Heart right ventricle (tissue), 16 donors: ENCODE measurements at regions not wholly inside any gene's neighbourhood (a gene's known extent, or its start where the extent isn't known, plus 50 kb on each side); places are given as distances from the start of the nearest gene placed in this dataset.
"Not testable (repeated sequence)": the region's sequence is repeated elsewhere in the genome, so short reads cannot be mapped to it uniquely, and the experiment has no call there.

Source experiments
- ATAC-seq, 8 donors: fragments of 200-7000 bp; cut with Tn5 transposase; one replicate each; pipeline ENCODE4 v1.9.1; 2020; ENCODE audit warnings: mild to moderate bottlenecking in 8 of 8, moderate library complexity in 8 of 8, moderate number of reproducible peaks in 1 of 8
- DNase-seq, 2 donors: peaks; one replicate each; pipeline ENCODE4 v3.0.0-alpha.2; 2020
- H3K27ac ChIP-seq, 10 donors: fragments of 200-600 bp; sonication (generic) in 2 of 10; one replicate each; pipeline versions ENCODE4 v1.5.0 to v1.8.0; 2020 to 2022; ENCODE audit warnings: mild to moderate bottlenecking in 3 of 10
- H3K27me3 ChIP-seq, 7 donors: fragments of 200-600 bp; one replicate each; pipeline ENCODE4 v1.8.0; 2021 to 2022; ENCODE audit warnings: mild to moderate bottlenecking in 2 of 7
- H3K36me3 ChIP-seq, 9 donors: fragments of 200-600 bp; sonication (generic) in 1 of 9; one replicate each; pipeline versions ENCODE4 v1.5.0 to v1.8.0; 2020 to 2022; ENCODE audit warnings: mild to moderate bottlenecking in 2 of 9
- H3K4me1 ChIP-seq, 9 donors: fragments of 200-600 bp; sonication (generic) in 1 of 9; one replicate each; pipeline versions ENCODE4 v1.5.0 to v1.8.0; 2020 to 2022; ENCODE audit warnings: mild to moderate bottlenecking in 4 of 9
- H3K4me3 ChIP-seq, 10 donors: fragments of 200-600 bp; sonication (generic) in 2 of 10; one replicate each; pipeline versions ENCODE4 v1.5.0 to v1.8.0; 2020 to 2022; ENCODE audit warnings: mild to moderate bottlenecking in 7 of 10, moderate library complexity in 2 of 10
- H3K9me3 ChIP-seq, 11 donors: fragments of 200-600 bp in 10 of 11; sonication (generic) in 2 of 11; one replicate each; pipeline versions ENCODE4 v1.5.0 to v1.8.0; 2013 to 2022; ENCODE audit warnings: mild to moderate bottlenecking in 2 of 11, control low read depth in 1 of 11, moderate library complexity in 1 of 11
- WGBS, 2 donors: extraction: QIAGEN DNeasy Blood & Tissue Kit; methylation state at CpG; one replicate each; pipeline ENCODE4 v1.1.7; 2013; ENCODE audit warnings: inconsistent platforms in 1 of 2; 5-methylcytosine and 5-hydroxymethylcytosine counted together
- intact Hi-C, 10 donors: fragments of 100-400 bp; cut with DNase I; formaldehyde crosslinking; loops; one replicate each; pipeline versions ENCODE4 v1.11.1 to v1.14.2; 2022
- TF ChIP-seq, protein P1 (sequence below), 9 donors: fragments of 200-600 bp; sonication (generic) in 2 of 9; IDR thresholded peaks; one replicate each; pipeline versions ENCODE4 v1.5.0 to v1.8.0; 2021 to 2022; ENCODE audit warnings: antibody characterized with exemption in 9 of 9, mild to moderate bottlenecking in 5 of 9, moderate library complexity in 1 of 9
- donor health status: Arrhythmogenic right ventricular cardiomyopathy.
- donor health status: ischemic (EF 13 %, LVEDD 7.1; RV severe dilation, severe dysfunction).
- donor health status: healthy with polysubstance abuse.
- donor health status: DM: no; HTN: yes; CAD: no.
- donor health status: DM: no; HTN: no; CAD: no.
- donor health status: ischemic (EF 25% LVEDD 6.9; RV normal size, moderate dysfunction).
- donor health status: ischemic (EF 25% LVEDD 5.7; RV mildly dilated, moderate dysfunction).
- donor health status: healthy.
- donor health status: DM: yes; HTN: yes; CAD: no.
- donor health status: Ischemic cardiomyopathy.
- donor health status: ischemic (EF 35%, LVEDD 5.7; RV mildly dilated, moderate dysfunction).
- donor health status: nonischemic (EF 11% LVEDD 7.7; RV severe dilation, severe dysfunction).
- donor health status: DM: yes; HTN: yes; CAD: no.
- donor health status: PGD.
- donor health status: ischemic (EF 29% LVEDD 5.4; RV normal size, mild dysfunction).
- donor health status: nonischemic (EF 23%, LVEDD 6.1; RV moderate dilation, normal function).

DNA sequence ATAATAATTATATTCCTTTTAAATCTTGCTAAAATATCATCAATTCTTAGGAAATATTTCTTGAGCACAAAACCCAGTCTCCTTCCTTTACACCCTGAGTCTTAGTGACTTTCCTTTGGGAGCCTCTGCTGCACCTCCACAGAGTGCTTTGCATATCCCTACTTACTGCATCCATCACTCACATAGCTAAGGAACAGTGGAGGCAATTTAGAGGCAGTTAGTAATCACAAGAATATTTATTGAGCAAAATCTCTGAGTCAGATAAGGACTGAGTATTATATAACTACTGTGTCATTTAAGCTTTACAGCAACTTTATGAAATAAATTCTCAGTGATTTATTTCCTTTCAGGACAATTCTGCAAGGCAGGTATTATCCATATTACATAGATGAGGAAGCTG is 327.7 kb downstream of the TMX3 start:
- H3K27me3 ChIP-seq, result no peaks in the 10 kb centered on the region
- TF ChIP-seq, protein P1, sequence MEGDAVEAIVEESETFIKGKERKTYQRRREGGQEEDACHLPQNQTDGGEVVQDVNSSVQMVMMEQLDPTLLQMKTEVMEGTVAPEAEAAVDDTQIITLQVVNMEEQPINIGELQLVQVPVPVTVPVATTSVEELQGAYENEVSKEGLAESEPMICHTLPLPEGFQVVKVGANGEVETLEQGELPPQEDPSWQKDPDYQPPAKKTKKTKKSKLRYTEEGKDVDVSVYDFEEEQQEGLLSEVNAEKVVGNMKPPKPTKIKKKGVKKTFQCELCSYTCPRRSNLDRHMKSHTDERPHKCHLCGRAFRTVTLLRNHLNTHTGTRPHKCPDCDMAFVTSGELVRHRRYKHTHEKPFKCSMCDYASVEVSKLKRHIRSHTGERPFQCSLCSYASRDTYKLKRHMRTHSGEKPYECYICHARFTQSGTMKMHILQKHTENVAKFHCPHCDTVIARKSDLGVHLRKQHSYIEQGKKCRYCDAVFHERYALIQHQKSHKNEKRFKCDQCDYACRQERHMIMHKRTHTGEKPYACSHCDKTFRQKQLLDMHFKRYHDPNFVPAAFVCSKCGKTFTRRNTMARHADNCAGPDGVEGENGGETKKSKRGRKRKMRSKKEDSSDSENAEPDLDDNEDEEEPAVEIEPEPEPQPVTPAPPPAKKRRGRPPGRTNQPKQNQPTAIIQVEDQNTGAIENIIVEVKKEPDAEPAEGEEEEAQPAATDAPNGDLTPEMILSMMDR (IDR thresholded peaks at IDR 0.05), result no peak
- peaks cover 0 to 16% (median 0%) of the 10 kb centered on the region in 11 donors for H3K9me3 ChIP-seq
- ATAC-seq, result no peak
- no peaks in the 10 kb centered on the region for H3K36me3 ChIP-seq
- H3K4me1 ChIP-seq, result no peaks in the 10 kb centered on the region
- no peak overlapping the region for H3K27ac ChIP-seq
- intact Hi-C loops, result no loop called here
- H3K4me3 ChIP-seq, result no peak overlapping the region
- DNase-seq, result no peak

DNA sequence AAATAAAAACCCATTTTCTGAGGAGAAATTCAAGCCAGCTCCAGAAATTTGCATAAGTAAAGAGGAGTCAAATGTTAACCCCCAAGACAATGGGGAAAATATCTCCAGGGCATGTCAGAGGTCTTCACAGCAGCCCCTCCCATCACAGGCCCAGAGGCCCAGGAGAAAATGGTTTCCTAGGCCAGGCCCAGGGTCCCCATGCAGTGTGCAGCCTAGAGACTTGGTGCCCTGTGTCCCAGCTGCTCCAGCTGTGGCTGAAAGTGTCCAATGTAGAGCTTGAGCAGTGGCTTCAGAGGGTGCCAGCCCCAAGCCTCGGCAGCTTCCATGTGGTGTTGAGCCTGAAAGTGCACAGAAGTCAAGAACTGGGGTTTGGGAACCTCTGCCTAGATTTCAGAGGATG is 330.9 kb downstream of the TMX3 start:
- H3K27me3 ChIP-seq, H3K27ac ChIP-seq, ATAC-seq, H3K4me1 ChIP-seq, intact Hi-C loops, H3K36me3 ChIP-seq, H3K4me3 ChIP-seq, DNase-seq: not testable (repeated sequence)
- 72 to 80% methylated on average over 1 of the region's 1 CpG for WGBS, 2 donors
- H3K9me3 ChIP-seq, result peaks cover 0 to 19% (median 0%) of the 10 kb centered on the region in 11 donors

GRCh38 chr18:68376926-68377325 is 338.0 kb downstream of the TMX3 start:
- no peak for DNase-seq
- TF ChIP-seq, protein P1 (IDR thresholded peaks at IDR 0.05), result no peak
- no peak for ATAC-seq
- Histone ChIP-seq H3K4me1 (no peaks in the 10 kb centered on the region), H3K36me3 (no peaks in the 10 kb centered on the region), H3K27me3 (no peaks in the 10 kb centered on the region), H3K9me3 (peaks cover 0 to 10% (median 0%) of the 10 kb centered on the region in 11 donors), H3K27ac (no peak overlapping the region), H3K4me3 (no peak overlapping the region)
- intact Hi-C loops, result no loop called here

GRCh38 chr18:68362907-68363306 is 352.0 kb downstream of the TMX3 start:
- Histone ChIP-seq H3K4me3 (no peak overlapping the region), H3K4me1 (no peaks in the 10 kb centered on the region), H3K9me3 (peaks cover 0 to 24% (median 0%) of the 10 kb centered on the region in 11 donors), H3K36me3 (no peaks in the 10 kb centered on the region), H3K27me3 (no peaks in the 10 kb centered on the region), H3K27ac (no peak overlapping the region)
- DNase-seq (no peak), ATAC-seq (no peak)
- WGBS, 2 donors, result 64 to 66% methylated on average over 5 of the region's 5 CpGs
- TF ChIP-seq, protein P1 (IDR thresholded peaks at IDR 0.05), result no peak
- intact Hi-C loops, result no loop called here

DNA sequence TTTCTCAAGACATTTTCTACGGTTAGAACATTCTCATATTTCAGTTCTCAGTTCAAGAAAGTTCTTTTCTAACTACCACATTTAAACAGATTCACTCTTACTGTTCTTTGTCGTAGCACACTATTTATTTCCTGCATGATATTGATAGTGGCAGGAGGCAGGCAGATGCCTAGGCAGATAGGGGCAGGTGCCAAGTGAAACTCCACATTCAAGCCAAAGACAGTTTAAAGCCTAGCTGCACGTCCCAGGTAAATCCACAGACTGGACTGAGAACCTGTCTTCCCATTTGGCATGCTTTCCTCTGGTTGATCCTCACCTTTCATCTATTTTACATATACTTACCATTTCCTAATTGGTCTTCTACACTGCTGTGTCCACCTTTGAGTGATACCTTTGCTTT is 359.3 kb downstream of the TMX3 start:
- no peaks in the 10 kb centered on the region for H3K27me3 ChIP-seq
- H3K4me3 ChIP-seq, result no peak overlapping the region
- intact Hi-C loops, result no loop called here
- no peak overlapping the region for H3K27ac ChIP-seq
- H3K4me1 ChIP-seq, result no peaks in the 10 kb centered on the region
- ATAC-seq (no peak), DNase-seq (no peak)
- H3K9me3 ChIP-seq, result peaks cover 0 to 79% (median 12%) of the 10 kb centered on the region in 11 donors
- 38 to 39% methylated on average over 3 of the region's 3 CpGs for WGBS, 2 donors
- H3K36me3 ChIP-seq, result no peaks in the 10 kb centered on the region
- TF ChIP-seq, protein P1 (IDR thresholded peaks at IDR 0.05), result no peak
